NCI-H1436 treated with DMSO at 0.1 percent for 48 hours (cell line): ENCODE measurements at regions not wholly inside any gene's neighbourhood (a gene's known extent, or its start where the extent isn't known, plus 50 kb on each side); places are given as distances from the start of the nearest gene placed in this dataset.
"Not testable (repeated sequence)": the region's sequence is repeated elsewhere in the genome, so short reads cannot be mapped to it uniquely, and the experiment has no call there.

Experiments
- DNase-seq: peaks from one replicate; lab custom pipeline; 2025; lab: John Stamatoyannopoulos, UW

- no peak for DNase-seq
Observed at GRCh38 chr4:165767671-165768070, 105.4 kb upstream of the TLL1 start.

GRCh38 chr4:165768281-165768680 lies 104.8 kb upstream of the TLL1 start:
- DNase-seq, result no peak

GRCh38 chr4:165774326-165774725 lies 98.7 kb upstream of the TLL1 start:
- no peak for DNase-seq

GRCh38 chr4:165779950-165780670 lies 92.9 kb upstream of the TLL1 start:
- DNase-seq, result no peak

- no peak for DNase-seq
Observed at GRCh38 chr4:165780735-165781134, 92.3 kb upstream of the TLL1 start.

DNA sequence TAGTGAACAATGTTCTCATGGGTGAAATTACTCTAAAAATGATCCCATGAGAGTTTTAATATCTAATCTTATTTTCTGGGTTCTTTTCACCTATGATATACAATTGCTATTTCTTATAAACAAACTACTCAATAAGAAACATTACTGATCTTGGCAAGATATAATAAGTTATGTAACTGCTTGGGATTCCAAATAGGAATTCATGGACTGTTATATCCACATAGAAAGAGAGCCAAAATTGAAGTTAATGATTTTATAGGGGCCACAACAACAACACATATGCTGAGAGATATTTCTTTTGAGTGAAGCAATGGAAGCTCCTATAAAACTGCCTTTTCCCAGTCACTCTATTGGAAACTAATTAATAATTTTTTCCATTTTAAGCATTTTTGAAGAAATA lies 90.4 kb upstream of the TLL1 start:
- no peak for DNase-seq

GRCh38 chr4:165783626-165784025 lies 89.4 kb upstream of the TLL1 start:
- DNase-seq, result no peak

GRCh38 chr4:165784672-165785071 lies 88.4 kb upstream of the TLL1 start:
- no peak for DNase-seq

GRCh38 chr4:165785337-165785736 lies 87.7 kb upstream of the TLL1 start:
- no peak for DNase-seq

GRCh38 chr4:165787516-165788274 lies 85.3 kb upstream of the TLL1 start:
- DNase-seq, result no peak

- DNase-seq, result no peak
Observed at GRCh38 chr4:165788686-165789463, 84.2 kb upstream of the TLL1 start.

GRCh38 chr4:165793236-165793635 lies 79.8 kb upstream of the TLL1 start:
- DNase-seq, result no peak

DNA sequence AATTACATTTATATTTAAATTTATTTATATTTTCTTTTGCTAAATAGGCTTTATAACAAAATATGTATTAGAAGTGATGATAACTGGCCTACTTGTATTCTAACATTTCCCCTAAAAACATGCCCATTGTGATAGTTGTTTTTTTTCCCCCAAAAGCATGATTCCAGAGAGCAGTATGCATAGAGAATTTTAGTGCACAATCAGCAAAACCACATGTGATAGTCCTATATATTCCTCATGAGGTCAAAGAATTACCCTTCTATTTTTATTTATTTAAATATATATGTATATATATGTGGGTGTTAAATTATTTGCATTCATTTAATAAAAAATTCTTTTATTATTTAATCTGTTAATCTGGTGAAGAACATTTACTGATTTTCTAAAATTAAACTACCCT lies 78.2 kb upstream of the TLL1 start:
- DNase-seq, result no peak

GRCh38 chr4:165799384-165799815 lies 73.6 kb upstream of the TLL1 start:
- no peak for DNase-seq

GRCh38 chr4:165802452-165802851 lies 70.6 kb upstream of the TLL1 start:
- DNase-seq, result no peak

GRCh38 chr4:165803005-165803404 lies 70.0 kb upstream of the TLL1 start:
- DNase-seq, result no peak

GRCh38 chr4:165805406-165805805 lies 67.6 kb upstream of the TLL1 start:
- no peak for DNase-seq

DNA sequence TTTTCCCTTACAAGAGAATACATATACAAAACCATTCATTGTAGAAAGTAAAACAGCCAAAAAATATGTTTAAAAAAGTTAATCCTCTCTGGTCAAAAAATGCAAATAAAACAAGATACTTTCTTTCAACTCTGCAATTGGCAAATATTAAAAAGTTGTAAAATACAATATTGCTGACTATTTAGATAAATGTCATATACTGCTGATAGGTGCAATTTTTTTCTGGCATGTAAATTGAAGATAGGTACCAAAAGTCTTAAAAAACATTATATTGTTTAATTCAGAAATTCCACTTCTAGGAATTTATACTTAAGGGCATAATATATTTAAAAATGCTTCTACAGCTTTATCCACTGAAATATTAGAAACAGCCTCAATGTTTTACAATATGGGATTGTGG lies 66.4 kb upstream of the TLL1 start:
- no peak for DNase-seq

GRCh38 chr4:165810726-165811125 lies 62.3 kb upstream of the TLL1 start:
- no peak for DNase-seq

DNA sequence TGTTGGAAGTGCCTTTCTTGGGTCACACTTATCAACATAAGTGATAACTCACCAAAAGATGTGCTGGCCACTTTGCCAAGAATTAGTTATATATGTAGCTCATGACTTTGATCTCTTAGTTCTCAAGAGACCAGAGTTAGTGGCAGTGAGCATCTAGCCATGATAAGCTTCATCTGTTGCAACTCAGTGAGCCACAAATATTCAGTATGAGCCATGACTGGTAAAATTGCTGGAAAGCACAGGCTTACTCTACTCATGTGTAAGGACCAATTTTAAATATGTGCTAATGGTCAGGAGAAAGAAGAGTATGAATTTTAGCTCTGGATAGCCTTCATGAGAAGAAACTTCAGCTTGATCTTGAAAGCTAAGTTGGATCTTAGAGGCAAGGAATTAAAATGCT lies 59.4 kb upstream of the TLL1 start:
- DNase-seq, result no peak

DNA sequence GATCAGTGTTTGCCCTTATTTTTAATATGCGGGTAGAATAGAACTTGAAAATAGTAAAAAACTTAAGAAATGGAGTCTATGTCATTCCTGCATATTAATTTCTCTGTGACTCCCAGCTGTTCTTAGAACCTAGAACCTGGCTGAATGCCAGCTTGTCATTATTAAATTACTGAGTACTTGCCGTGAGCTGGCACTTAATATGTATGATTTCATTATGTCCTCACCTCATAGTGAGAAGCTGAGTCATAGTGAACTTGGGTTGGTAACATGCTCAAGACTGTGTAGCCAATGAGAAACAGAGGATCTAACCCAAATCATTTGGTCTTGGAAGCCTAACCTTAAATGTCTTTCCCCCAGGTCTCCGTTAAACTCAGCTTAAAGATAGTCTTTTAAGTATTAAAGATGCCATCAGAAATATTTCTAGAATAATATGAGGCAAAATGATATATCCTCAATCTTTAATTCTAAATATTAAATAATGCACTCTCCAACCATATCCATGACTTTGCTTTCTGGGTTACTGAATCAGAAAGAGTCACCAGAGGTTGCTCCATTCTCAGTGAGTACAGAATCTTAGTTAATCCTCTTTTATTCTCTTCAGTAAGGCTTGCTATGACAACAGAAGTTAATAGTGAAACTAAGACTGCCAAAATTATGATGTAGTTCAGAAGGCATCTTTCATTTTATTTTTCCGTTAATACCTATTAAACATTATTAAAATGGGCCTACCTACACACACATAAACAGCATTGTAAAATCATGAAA lies 58.6 kb upstream of the TLL1 start:
- DNase-seq, result no peak

- not testable (repeated sequence) for DNase-seq
Observed at GRCh38 chr4:165819126-165819525, 53.9 kb upstream of the TLL1 start.
